ENCODE measurements at regions not wholly inside any gene's neighbourhood (a gene's known extent, or its start where the extent isn't known, plus 50 kb on each side); places are given as distances from the start of the nearest gene placed in this dataset.

DNA sequence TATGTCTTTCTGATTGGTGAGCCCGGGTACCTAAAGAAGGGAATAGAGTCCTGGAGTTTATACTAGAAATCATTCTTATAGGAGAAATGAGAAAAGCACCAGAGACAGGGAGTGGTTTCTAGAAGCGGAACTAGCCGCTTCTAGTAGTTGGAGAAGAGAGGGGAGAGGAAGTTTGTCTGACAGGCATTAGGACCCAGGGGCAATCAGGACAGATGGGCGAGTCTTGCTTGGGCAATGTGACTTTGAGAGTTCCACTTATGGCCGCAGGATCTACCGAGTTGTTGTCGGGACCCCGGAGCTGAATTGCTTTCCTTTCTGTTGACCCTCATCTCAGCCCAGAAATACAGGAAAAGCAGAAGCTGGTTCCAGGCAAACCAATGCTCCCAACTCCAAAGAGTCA lies 596.8 kb upstream of the CNTN5 start:
- TF ChIP-seq TARDBP (IDR thresholded peaks at IDR 0.05) (no peak), HDGF (IDR thresholded peaks at IDR 0.05; ENCODE audit: borderline replicate concordance) (no peak), FOXM1 (IDR thresholded peaks at IDR 0.05; ENCODE audit: borderline replicate concordance) (no peak)
